Gastrocnemius medialis (tissue), 4 donors: ENCODE measurements at regions not wholly inside any gene's neighbourhood (a gene's known extent, or its start where the extent isn't known, plus 50 kb on each side); places are given as distances from the start of the nearest gene placed in this dataset.
"Not testable (repeated sequence)": the region's sequence is repeated elsewhere in the genome, so short reads cannot be mapped to it uniquely, and the experiment has no call there.

ENCODE experiments used
- ATAC-seq, 2 donors: fragments of 150-250 bp; one replicate each; pipeline ENCODE4 v1.9.1; 2016
- DNase-seq, 2 donors: peaks; one replicate each; pipeline ENCODE4 v3.0.0-alpha.2; 2019
- H3K27ac ChIP-seq, 4 donors: fragments of 200-600 bp; sonication (generic); 1 replicate in 1 of 4; 2 replicates in 3 of 4; pipeline ENCODE4 v1.5.1; 2016 to 2018; ENCODE audit warnings: mild to moderate bottlenecking in 2 of 4, moderate library complexity in 1 of 4
- H3K27me3 ChIP-seq, 3 donors: fragments of 200-600 bp; sonication (generic) in 2 of 3; 1 replicate in 1 of 3; 2 replicates in 2 of 3; pipeline versions ENCODE4 v1.5.1 to v1.6.0; 2016 to 2019; ENCODE audit warnings: mild to moderate bottlenecking in 1 of 3, moderate library complexity in 1 of 3
- H3K36me3 ChIP-seq, 2 donors: fragments of 200-600 bp; sonication (generic) in 1 of 2; one replicate each; pipeline ENCODE4 v1.5.1; 2017 to 2018
- H3K4me1 ChIP-seq, 2 donors: fragments of 200-600 bp; sonication (generic) in 1 of 2; one replicate each; pipeline ENCODE4 v1.5.1; 2016 to 2017; ENCODE audit warnings: mild to moderate bottlenecking in 2 of 2
- H3K4me3 ChIP-seq, 4 donors: fragments of 200-600 bp; sonication (generic) in 3 of 4; 1 replicate in 1 of 4; 2 replicates in 3 of 4; pipeline ENCODE4 v1.5.1; 2016 to 2019; ENCODE audit warnings: mild to moderate bottlenecking in 2 of 4
- H3K9me3 ChIP-seq, 3 donors: fragments of 200-600 bp; sonication (generic) in 2 of 3; 1 replicate in 1 of 3; 2 replicates in 2 of 3; pipeline ENCODE4 v1.5.1; 2016 to 2019
- POLR2A ChIP-seq, 2 donors: fragments of 450-650 bp; IDR thresholded peaks; one replicate each; pipeline ENCODE4 v1.6.1; 2017; ENCODE audit warnings: antibody characterized with exemption in 2 of 2, mild to moderate bottlenecking in 2 of 2, moderate library complexity in 2 of 2
- in situ Hi-C, 4 donors: fragments of 200-750 bp; cut with MboI; loops; one replicate each; pipeline versions ENCODE4 v1.15.0 to v1.8.0; 2017; ENCODE audit warnings: low sequenced_read_pairs in 4 of 4
- intact Hi-C: fragments of 100-400 bp; cut with DNase I; formaldehyde crosslinking; loops from one replicate; pipeline ENCODE4 v1.15.1; 2023; ENCODE audit warnings: low total_unique reads
- TF ChIP-seq, protein P1 (sequence below), 5 experiments: fragments of 450-650 bp in 3 of 5; fragments of 200-600 bp in 2 of 5; sonication (generic) in 2 of 5; IDR thresholded peaks in 4 of 5; conservative IDR thresholded peaks in 1 of 5; 1 replicate in 4 of 5; 2 replicates in 1 of 5; pipeline ENCODE4 v1.5.1; 2016 to 2019; ENCODE audit warnings: antibody characterized with exemption in 5 of 5, mild to moderate bottlenecking in 3 of 5, moderate library complexity in 3 of 5

DNA sequence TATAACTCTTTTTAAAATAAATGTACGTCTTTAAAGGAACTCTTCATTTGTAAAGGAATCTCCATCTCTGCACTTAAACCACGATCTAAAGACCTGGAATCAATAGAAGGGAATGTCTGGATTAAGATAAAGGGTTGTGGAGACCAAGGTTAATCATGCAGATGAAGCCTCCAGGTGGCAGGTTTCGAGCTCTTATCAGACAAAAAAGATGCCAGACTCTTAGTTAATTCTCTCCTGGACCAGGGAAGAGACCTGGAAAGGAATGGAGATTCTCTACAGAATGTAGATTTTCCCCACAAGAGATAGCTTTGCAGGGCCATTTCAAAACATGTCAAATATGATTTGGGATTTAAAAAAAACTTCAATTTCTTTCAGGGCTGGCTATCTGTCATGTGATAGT is 71.5 kb upstream of the SSTR4 start:
- TF ChIP-seq, protein P1, sequence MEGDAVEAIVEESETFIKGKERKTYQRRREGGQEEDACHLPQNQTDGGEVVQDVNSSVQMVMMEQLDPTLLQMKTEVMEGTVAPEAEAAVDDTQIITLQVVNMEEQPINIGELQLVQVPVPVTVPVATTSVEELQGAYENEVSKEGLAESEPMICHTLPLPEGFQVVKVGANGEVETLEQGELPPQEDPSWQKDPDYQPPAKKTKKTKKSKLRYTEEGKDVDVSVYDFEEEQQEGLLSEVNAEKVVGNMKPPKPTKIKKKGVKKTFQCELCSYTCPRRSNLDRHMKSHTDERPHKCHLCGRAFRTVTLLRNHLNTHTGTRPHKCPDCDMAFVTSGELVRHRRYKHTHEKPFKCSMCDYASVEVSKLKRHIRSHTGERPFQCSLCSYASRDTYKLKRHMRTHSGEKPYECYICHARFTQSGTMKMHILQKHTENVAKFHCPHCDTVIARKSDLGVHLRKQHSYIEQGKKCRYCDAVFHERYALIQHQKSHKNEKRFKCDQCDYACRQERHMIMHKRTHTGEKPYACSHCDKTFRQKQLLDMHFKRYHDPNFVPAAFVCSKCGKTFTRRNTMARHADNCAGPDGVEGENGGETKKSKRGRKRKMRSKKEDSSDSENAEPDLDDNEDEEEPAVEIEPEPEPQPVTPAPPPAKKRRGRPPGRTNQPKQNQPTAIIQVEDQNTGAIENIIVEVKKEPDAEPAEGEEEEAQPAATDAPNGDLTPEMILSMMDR (IDR thresholded peaks at IDR 0.05 in 4 of 5, conservative IDR thresholded peaks at IDR 0.05 in 1 of 5): no peak
- TF ChIP-seq POLR2A (IDR thresholded peaks at IDR 0.05): no peak
- no peaks in the 10 kb centered on the region for H3K36me3 ChIP-seq
- no peaks in the 10 kb centered on the region for H3K27me3 ChIP-seq
- no peak overlapping the region for H3K27ac ChIP-seq
- no peak for DNase-seq
- in situ Hi-C loops (no loop called here), intact Hi-C loops (no loop called here)
- no peak overlapping the region for H3K4me3 ChIP-seq
- H3K9me3 ChIP-seq: no peaks in the 10 kb centered on the region
- H3K4me1 ChIP-seq: no peaks in the 10 kb centered on the region
- ATAC-seq: no peak

DNA sequence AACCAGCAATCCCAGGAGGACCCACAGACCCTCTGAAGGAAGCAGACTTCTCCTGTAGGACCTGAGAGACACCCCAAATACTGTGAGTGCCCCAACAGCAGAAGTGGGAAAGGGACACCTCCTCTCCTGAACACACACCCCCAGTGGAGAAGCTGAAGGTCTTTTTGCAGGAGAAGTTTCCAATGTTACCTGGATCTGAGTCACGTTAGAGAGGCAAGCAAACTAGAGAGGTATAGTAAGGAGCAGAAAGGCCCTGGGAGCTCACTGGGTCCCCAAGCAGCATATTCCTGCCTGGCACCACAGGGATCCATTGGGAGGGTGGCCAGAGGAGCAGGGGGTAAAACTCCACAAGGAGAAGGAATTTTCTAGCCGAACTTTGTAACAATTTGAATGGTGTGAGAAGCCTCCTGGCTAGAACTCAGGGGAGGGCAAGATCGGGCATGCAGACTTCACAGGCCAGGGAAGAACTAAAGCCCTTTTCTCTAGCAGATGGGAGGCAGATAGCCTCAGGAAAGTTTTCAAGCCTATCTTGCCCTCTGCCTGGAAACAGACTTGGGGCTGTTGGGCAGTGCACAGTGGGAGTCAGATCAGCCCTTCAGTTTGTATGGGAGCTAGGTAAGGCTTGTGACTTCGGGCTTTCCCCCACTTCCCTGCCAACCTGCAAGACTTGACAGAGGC is 68.2 kb upstream of the SSTR4 start:
- no peak for DNase-seq
- intact Hi-C loops: no loop called here
- in situ Hi-C loops: no loop called here

DNA sequence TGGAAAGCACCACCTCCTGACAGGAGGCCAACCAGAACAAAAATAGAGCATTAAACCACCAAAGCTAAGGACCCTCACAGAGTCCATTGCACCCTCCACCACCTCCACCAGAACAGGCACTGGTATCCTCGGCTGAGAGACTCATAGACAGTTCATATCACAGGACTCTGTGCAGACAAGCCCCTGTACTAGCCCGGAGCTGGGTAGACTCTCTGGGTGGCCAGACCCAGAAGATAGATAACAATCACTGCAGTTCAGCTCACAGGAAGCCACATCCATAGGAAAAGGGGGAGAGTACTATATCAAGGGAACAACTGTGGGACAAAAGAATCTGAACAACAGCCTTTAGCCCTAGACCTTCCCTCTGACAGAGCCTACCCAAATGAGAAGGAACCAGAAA is 67.4 kb upstream of the SSTR4 start:
- H3K27ac ChIP-seq, H3K36me3 ChIP-seq, H3K9me3 ChIP-seq, H3K27me3 ChIP-seq, in situ Hi-C loops, intact Hi-C loops, H3K4me1 ChIP-seq, H3K4me3 ChIP-seq, ATAC-seq, DNase-seq: not testable (repeated sequence)

More for the DNA sequence above, 68.2 kb upstream of the SSTR4 start:
- Histone ChIP-seq H3K4me1 (no peaks in the 10 kb centered on the region), H3K9me3 (no peaks in the 10 kb centered on the region), H3K27ac (no peak overlapping the region), H3K27me3 (no peaks in the 10 kb centered on the region), H3K36me3 (no peaks in the 10 kb centered on the region), H3K4me3 (no peak overlapping the region)
- ATAC-seq: no peak
- TF ChIP-seq POLR2A (IDR thresholded peaks at IDR 0.05): no peak
- TF ChIP-seq, protein P1 (IDR thresholded peaks at IDR 0.05 in 4 of 5, conservative IDR thresholded peaks at IDR 0.05 in 1 of 5): no peak

DNA sequence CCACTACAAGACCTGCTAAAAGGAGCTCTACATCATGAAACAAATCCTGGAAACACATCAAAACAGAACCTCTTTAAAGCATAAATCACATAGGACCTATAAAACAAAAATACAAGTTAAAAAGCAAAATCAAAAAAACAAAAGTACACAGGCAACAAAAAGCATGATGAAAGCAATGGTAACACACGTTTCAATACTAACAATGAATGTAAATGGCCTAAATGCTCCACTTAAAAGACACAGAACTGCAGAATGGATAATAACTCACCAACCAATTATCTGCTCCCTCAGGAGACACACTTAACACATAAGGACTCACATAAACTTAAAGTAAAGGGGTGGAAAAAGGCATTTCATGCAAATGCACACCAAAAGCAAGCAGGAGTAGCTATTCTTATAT is 66.1 kb upstream of the SSTR4 start:
- H3K36me3 ChIP-seq, ATAC-seq, DNase-seq, H3K4me1 ChIP-seq, H3K4me3 ChIP-seq, H3K9me3 ChIP-seq, H3K27ac ChIP-seq, in situ Hi-C loops, H3K27me3 ChIP-seq, intact Hi-C loops: not testable (repeated sequence)

DNA sequence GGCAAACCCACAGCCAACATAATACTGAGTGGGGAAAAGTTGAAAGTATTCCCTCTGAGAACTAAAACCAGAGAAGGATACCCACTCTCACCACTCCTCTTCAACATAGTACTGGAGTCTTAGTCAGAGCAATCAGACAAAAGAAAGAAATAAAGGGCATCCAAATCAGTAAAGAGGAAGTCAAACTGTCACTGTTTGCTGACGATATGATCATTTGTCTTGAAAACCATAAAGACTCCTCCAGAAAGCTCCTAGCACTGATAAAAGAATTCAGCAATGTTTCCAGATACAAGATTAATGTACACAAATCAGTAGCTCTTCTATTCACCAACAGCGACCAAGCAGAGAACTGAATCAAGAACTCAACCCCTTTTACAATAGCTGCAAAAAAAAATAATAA is 64.0 kb upstream of the SSTR4 start:
- H3K27me3 ChIP-seq, H3K36me3 ChIP-seq, ATAC-seq, H3K4me3 ChIP-seq, intact Hi-C loops, H3K9me3 ChIP-seq, H3K27ac ChIP-seq, H3K4me1 ChIP-seq, DNase-seq, in situ Hi-C loops: not testable (repeated sequence)

DNA sequence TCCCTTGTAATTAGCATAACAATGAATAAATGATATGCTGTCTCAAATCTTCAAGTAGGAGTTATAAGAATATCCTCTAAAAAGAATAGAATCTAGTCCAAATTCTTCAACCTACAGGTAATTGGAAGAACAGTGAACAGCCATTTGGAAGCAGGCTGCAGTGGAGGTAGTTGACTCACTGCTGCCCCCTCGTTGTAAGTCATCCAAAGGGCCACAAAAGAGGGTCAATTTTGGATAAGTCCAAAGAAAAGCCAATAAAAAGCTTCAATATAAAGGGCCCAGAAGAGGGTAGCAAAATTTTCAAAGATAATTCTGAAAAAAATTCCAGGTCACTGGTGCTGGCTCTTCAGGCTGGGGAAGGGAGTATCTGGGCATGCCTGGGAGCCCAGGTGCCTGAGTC is 60.8 kb upstream of the SSTR4 start:
- Histone ChIP-seq H3K4me3 (no peak overlapping the region), H3K4me1 (peaks cover 0 to 12% of the 10 kb centered on the region in 2 donors), H3K9me3 (no peaks in the 10 kb centered on the region), H3K27ac (no peak overlapping the region), H3K36me3 (no peaks in the 10 kb centered on the region), H3K27me3 (no peaks in the 10 kb centered on the region)
- no peak for TF ChIP-seq POLR2A (IDR thresholded peaks at IDR 0.05)
- TF ChIP-seq, protein P1 (IDR thresholded peaks at IDR 0.05 in 4 of 5, conservative IDR thresholded peaks at IDR 0.05 in 1 of 5): peak in 1 of 5 experiments; percentile 23
- intact Hi-C loops: no loop called here
- ATAC-seq: no peak
- DNase-seq: no peak
- in situ Hi-C loops: no loop called here
